ENCODE measurements at regions not wholly inside any gene's neighbourhood (a gene's known extent, or its start where the extent isn't known, plus 50 kb on each side); places are given as distances from the start of the nearest gene placed in this dataset.

DNA sequence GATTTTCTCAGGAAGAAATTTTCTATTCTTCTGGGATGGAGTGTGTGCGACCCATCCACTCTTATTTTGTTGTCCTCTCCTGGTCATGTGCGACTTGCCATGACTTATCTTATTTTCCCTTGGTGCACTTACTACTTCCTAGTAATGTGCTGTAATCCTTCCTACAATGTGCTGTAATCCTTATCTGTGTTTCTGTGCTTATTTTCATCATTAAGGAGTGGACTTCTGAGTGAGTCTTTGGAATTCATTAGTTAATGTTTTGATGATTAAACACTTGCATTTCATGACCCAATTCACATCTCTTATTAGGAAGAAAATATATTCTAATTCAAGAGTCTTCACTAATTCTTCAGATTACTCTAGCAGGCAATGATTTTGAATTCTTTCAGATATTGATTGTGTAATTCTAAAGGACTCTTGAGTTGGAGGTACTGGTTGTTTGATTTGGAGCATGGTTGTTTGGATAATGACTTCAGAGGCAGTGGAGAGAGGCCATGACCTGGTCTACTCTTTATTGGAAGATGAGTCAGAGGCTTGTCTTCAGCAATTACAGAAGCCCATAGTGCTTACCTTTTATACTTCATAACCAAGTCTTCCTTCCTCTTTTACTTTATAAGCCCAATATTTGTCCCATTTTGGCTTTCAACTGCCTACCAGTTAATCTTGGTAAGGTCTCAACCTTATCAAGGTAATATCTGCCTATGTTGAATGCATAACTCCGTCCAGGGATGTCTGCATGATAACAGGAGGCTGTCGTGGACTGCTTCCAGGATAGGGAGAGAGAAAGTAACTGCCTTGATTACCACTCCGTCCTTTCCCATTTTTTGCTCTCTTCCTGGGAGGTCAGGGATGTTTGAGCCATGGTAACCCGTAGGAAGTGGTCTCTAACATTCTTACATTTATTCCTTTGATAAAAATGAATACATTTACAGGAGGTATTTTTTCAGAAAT is 278.3 kb upstream of the SP8 start:
- intact Hi-C loops (cut with DNase I), result no loop called here
- Histone ChIP-seq H3K4me3 (no peak overlapping the region), H3K27ac (no peak overlapping the region), H3K4me1 (no peaks in the 10 kb centered on the region), H3K9me3 (no peaks in the 10 kb centered on the region), H3K36me3 (no peaks in the 10 kb centered on the region), H3K27me3 (no peaks in the 10 kb centered on the region)
- no peak for TF ChIP-seq CTCF (IDR thresholded peaks at IDR 0.05)
- no peak for DNase-seq (ENCODE audit: low spot score in 2 of 2)

DNA sequence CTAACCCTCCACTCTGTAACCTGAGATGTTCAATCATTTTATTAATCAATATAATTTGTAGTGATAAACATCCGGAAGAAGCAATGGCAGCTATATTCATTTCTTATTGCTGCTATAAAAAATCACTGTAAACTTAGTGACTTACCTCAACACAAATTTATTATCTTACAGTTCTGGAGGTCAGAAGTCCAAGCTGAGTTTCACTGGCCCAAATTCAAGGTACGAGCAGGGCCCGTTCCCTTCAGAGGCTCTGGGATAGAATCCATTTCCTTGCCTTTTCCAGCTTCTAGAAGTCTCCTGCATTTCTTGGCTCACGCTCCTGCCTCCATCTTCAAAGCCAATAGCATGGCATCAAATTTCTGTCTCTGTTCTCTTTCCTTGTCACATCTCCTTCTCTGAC is 279.5 kb upstream of the SP8 start:
- Histone ChIP-seq H3K27me3 (no peaks in the 10 kb centered on the region), H3K4me1 (no peaks in the 10 kb centered on the region), H3K27ac (no peak overlapping the region), H3K36me3 (no peaks in the 10 kb centered on the region), H3K4me3 (no peak overlapping the region), H3K9me3 (no peaks in the 10 kb centered on the region)
- DNase-seq (ENCODE audit: low spot score in 2 of 2), result no peak
- intact Hi-C loops (cut with DNase I), result no loop called here
- TF ChIP-seq CTCF (IDR thresholded peaks at IDR 0.05), result no peak

DNA sequence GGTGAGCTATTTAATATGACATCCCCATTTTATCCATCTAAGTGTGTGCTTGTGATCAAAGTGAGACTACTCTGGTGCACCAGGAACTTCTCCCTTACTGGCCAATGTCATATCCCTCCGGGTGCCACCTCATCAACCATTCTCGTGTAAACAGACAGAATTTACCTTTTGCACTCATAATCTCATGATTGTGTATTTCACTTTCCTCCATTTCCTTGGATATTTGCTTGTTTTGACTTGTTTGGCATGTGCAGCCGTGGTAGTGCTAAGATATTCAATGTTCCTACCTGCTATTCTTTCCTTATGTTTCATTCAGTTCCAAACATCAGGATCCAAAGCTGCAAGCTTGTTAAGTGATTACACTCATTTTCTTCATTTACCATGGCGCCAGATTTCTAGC is 280.5 kb upstream of the SP8 start:
- no peak for DNase-seq (ENCODE audit: low spot score in 2 of 2)
- intact Hi-C loops (cut with DNase I), result no loop called here
- H3K9me3 ChIP-seq, result no peaks in the 10 kb centered on the region
- H3K27me3 ChIP-seq, result no peaks in the 10 kb centered on the region
- no peaks in the 10 kb centered on the region for H3K36me3 ChIP-seq
- no peak for TF ChIP-seq CTCF (IDR thresholded peaks at IDR 0.05)
- H3K4me1 ChIP-seq, result no peaks in the 10 kb centered on the region
- no peak overlapping the region for H3K27ac ChIP-seq
- H3K4me3 ChIP-seq, result no peak overlapping the region

DNA sequence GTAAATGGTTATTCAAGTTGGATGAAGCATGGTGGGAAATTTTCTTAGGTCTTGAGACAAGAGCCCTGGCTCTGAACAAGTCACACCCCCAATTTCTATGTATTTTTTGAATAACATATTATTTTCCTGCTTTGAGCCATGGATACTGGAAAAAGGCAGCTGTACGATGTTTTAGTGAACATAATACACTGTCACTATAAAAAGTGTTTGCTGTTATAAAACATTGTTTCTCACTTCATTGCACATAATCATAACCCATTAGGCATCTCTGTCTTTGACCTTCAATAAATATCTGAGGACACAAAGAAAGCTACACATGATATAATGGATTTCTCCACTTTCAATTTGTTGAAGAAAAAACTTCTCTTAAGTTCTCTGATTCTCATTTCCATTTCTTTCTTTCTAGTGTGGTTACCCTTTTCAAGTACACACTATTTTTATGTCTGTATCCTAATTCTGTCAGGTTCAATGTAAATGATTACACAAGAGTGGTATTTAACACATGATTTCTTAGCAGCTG is 283.9 kb upstream of the SP8 start:
- H3K36me3 ChIP-seq, result no peaks in the 10 kb centered on the region
- DNase-seq (ENCODE audit: low spot score in 2 of 2), result no peak
- no peaks in the 10 kb centered on the region for H3K4me1 ChIP-seq
- no peaks in the 10 kb centered on the region for H3K27me3 ChIP-seq
- no peaks in the 10 kb centered on the region for H3K9me3 ChIP-seq
- intact Hi-C loops (cut with DNase I), result no loop called here
- TF ChIP-seq CTCF (IDR thresholded peaks at IDR 0.05), result no peak
- no peak overlapping the region for H3K4me3 ChIP-seq
- no peak overlapping the region for H3K27ac ChIP-seq

DNA sequence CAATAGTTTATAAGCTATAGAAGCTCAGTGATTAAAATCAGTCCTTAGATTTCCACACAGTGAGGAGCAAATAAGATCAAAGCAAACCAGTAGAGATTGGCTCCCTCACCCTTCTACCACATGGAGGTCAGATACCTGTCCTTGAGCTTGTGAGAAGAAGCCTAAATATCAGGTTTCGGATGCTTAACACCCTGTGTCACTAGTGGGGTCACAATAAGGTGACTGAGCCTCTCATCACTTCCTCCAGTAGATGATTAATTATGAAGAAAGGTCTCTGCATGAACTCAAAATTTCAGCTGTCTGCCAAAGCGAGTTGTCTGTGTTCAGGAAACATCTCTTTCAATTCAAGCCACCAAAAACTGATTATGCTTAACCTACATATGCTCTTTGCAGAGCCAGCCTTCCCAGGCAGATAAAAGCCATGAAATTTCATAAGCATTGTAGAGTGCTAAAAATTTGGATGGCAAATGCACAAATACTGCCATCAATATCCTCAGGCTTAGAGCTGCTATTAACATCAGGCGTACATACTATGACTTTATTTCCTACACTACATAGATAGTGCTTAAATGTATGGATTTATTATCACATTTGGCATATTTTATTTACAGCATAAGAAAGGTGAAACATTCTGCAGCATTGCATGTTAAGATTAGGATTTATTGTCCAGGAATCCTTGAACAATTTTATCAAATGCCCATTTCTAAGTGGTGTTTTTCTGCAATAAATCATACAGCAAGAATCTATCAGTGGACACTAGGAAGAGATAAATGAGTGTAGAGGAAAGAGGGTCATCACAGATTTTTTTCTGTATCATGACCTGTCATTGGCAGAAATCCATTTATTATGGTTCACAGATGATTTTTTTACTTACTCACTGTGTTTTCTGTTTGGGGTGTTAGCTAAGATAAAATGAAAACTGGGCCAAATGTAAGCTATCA is 285.1 kb upstream of the SP8 start:
- no peak for DNase-seq (ENCODE audit: low spot score in 2 of 2)
- Histone ChIP-seq H3K4me3 (no peak overlapping the region), H3K27me3 (no peaks in the 10 kb centered on the region), H3K27ac (no peak overlapping the region), H3K36me3 (no peaks in the 10 kb centered on the region), H3K4me1 (no peaks in the 10 kb centered on the region), H3K9me3 (no peaks in the 10 kb centered on the region)
- TF ChIP-seq CTCF (IDR thresholded peaks at IDR 0.05), result no peak
- intact Hi-C loops (cut with DNase I), result no loop called here
